H1 (cell line): ENCODE measurements at regions not wholly inside any gene's neighbourhood (a gene's known extent, or its start where the extent isn't known, plus 50 kb on each side); places are given as distances from the start of the nearest gene placed in this dataset.

Experiments used
- CTCF ChIA-PET: fragments of 300-600 bp; sonication (Branson Sonifier 250); formaldehyde crosslinking; loops from one replicate; lab custom pipeline; 2021; ENCODE audit not compliant: partially characterized antibody; lab: Charles Lee
- POLR2A ChIA-PET: fragments of 300-600 bp; sonication (Branson Sonifier 250); formaldehyde crosslinking; loops from one replicate; lab custom pipeline; 2021; ENCODE audit warnings: inconsistent platforms; ENCODE audit not compliant: partially characterized antibody; lab: Charles Lee
- DNase-seq, 2 experiments: peaks; one replicate each; pipeline versions ENCODE4 v3.0.0 to v3.0.0-alpha.2; 2010 to 2022; ENCODE audit warnings: low spot score in 2 of 2, low read depth in 1 of 2, mixed read lengths in 1 of 2
- FAIRE-seq: peaks from 2 replicates; lab custom pipeline; 2011; peaks lifted over from hg19 to GRCh38; lab: Jason Lieb, UNC
- H2AFZ ChIP-seq: 2 replicates; pipeline ENCODE4 v1.8.1; 2012; ENCODE audit warnings: low read length, inconsistent platforms
- H2AK5ac ChIP-seq: 2 replicates; pipeline ENCODE4 v1.6.1; 2013; ENCODE audit warnings: low read depth, low read length
- H2BK120ac ChIP-seq: replicated peaks from 2 replicates; pipeline ENCODE3; 2013; ENCODE audit warnings: low read depth, low read length, inconsistent platforms
- H2BK12ac ChIP-seq: 2 replicates; pipeline ENCODE4 v1.6.1; 2013; ENCODE audit warnings: low read depth, low read length
- H2BK15ac ChIP-seq: 2 replicates; pipeline ENCODE4 v1.6.1; 2013; ENCODE audit warnings: low read length
- H2BK20ac ChIP-seq: 2 replicates; pipeline ENCODE4 v1.6.1; 2013; ENCODE audit warnings: low read length
- H2BK5ac ChIP-seq: 2 replicates; pipeline ENCODE4 v1.6.1; 2013; ENCODE audit warnings: low read depth, low read length
- H3K14ac ChIP-seq: 2 replicates; pipeline ENCODE4 v1.6.1; 2013; ENCODE audit warnings: inconsistent platforms; ENCODE audit not compliant: insufficient read length
- H3K18ac ChIP-seq: 2 replicates; pipeline ENCODE4 v1.6.1; 2013; ENCODE audit warnings: low read length; ENCODE audit errors: extremely low read depth
- H3K23ac ChIP-seq: 2 replicates; pipeline ENCODE4 v1.6.1; 2013; ENCODE audit warnings: inconsistent platforms; ENCODE audit not compliant: insufficient read length
- H3K23me2 ChIP-seq: 2 replicates; pipeline ENCODE4 v1.6.1; 2013; ENCODE audit warnings: low read depth, low read length
- H3K27ac ChIP-seq: 2 replicates; pipeline ENCODE4 v1.6.1; 2011; ENCODE audit warnings: low read depth, low read length, inconsistent platforms
- H3K27me3 ChIP-seq, 4 experiments: replicated peaks in 1 of 4; 1 replicate in 1 of 4; 2 replicates in 3 of 4; pipeline versions ENCODE4 v1.6.1 to v1.8.1; 2011 to 2013; ENCODE audit warnings: low read length in 3 of 4, mild to moderate bottlenecking in 3 of 4, inconsistent platforms in 2 of 4, mixed read lengths in 2 of 4, moderate library complexity in 1 of 4; ENCODE audit not compliant: control insufficient read depth in 3 of 4, insufficient read depth in 3 of 4; ENCODE audit errors: extremely low read depth in 1 of 4
- H3K36me3 ChIP-seq, 4 experiments: 2 replicates each; pipeline versions ENCODE4 v1.6.1 to v1.8.1; 2011 to 2013; ENCODE audit warnings: mild to moderate bottlenecking in 4 of 4, low read length in 3 of 4, moderate library complexity in 2 of 4, control low read depth in 1 of 4, inconsistent platforms in 1 of 4; ENCODE audit not compliant: insufficient read depth in 4 of 4, control insufficient read depth in 2 of 4
- H3K4ac ChIP-seq: replicated peaks from 2 replicates; pipeline ENCODE3; 2013; ENCODE audit warnings: low read length, low read depth, mixed read lengths, inconsistent platforms; ENCODE audit not compliant: insufficient read length
- H3K4me1 ChIP-seq, 4 experiments: replicated peaks in 1 of 4; 1 replicate in 1 of 4; 2 replicates in 3 of 4; pipeline versions ENCODE4 v1.6.1 to v1.8.1; 2011 to 2013; ENCODE audit warnings: low read length in 3 of 4, inconsistent platforms in 2 of 4, mixed read lengths in 1 of 4; ENCODE audit not compliant: insufficient read depth in 4 of 4, control insufficient read depth in 3 of 4
- H3K4me2 ChIP-seq, 2 experiments: 2 replicates each; pipeline versions ENCODE4 v1.6.1 to v1.8.1; 2011 to 2013; ENCODE audit warnings: low read depth in 2 of 2, low read length in 2 of 2, control low read depth in 1 of 2, inconsistent platforms in 1 of 2, mild to moderate bottlenecking in 1 of 2; ENCODE audit not compliant: insufficient read depth in 1 of 2
- H3K4me3 ChIP-seq, 4 experiments: fragments of 200-600, 300-600 bp in 1 of 4; sonication (generic), shearing (Covaris generic), sonication (Bioruptor Twin) in 1 of 4; 2 replicates each; pipeline versions ENCODE4 v1.5.1 to v1.8.1; 2011 to 2016; ENCODE audit warnings: low read length in 4 of 4, low read depth in 3 of 4, control low read depth in 2 of 4, inconsistent platforms in 2 of 4, mild to moderate bottlenecking in 2 of 4, mixed read lengths in 1 of 4, moderate library complexity in 1 of 4; ENCODE audit not compliant: insufficient read depth in 2 of 4; ENCODE audit errors: extremely low read depth in 1 of 4
- H3K56ac ChIP-seq: replicated peaks from 2 replicates; pipeline ENCODE3; 2013; ENCODE audit warnings: low read depth, mild to moderate bottlenecking, mixed read lengths, low read length, inconsistent platforms; ENCODE audit not compliant: insufficient read length
- H3K79me1 ChIP-seq: 2 replicates; pipeline ENCODE4 v1.6.1; 2013; ENCODE audit warnings: low read depth, low read length, control low read depth
- H3K79me2 ChIP-seq, 2 experiments: 2 replicates each; pipeline versions ENCODE4 v1.6.1 to v1.8.1; 2012 to 2013; ENCODE audit warnings: low read length in 2 of 2, mild to moderate bottlenecking in 2 of 2, inconsistent platforms in 1 of 2; ENCODE audit not compliant: insufficient read depth in 2 of 2, control insufficient read depth in 1 of 2
- H3K9ac ChIP-seq, 4 experiments: replicated peaks in 1 of 4; 1 replicate in 1 of 4; 2 replicates in 3 of 4; pipeline versions ENCODE4 v1.6.1 to v1.8.1; 2011 to 2013; ENCODE audit warnings: low read depth in 3 of 4, low read length in 3 of 4, control low read depth in 2 of 4, mild to moderate bottlenecking in 2 of 4, moderate library complexity in 2 of 4, inconsistent platforms in 1 of 4; ENCODE audit errors: extremely low read depth in 1 of 4
- H3K9me3 ChIP-seq, 2 experiments: 2 replicates each; pipeline versions ENCODE4 v1.6.1 to v1.8.1; 2012 to 2013; ENCODE audit warnings: mild to moderate bottlenecking in 2 of 2, moderate library complexity in 2 of 2, control low read depth in 1 of 2, inconsistent platforms in 1 of 2, low read depth in 1 of 2, low read length in 1 of 2, mixed read lengths in 1 of 2; ENCODE audit not compliant: insufficient read depth in 2 of 2
- H4K20me1 ChIP-seq, 2 experiments: replicated peaks in 1 of 2; 2 replicates each; pipeline versions ENCODE3 to v1.8.1; 2011 to 2013; ENCODE audit warnings: inconsistent platforms in 2 of 2, low read length in 2 of 2, mild to moderate bottlenecking in 1 of 2; ENCODE audit not compliant: insufficient read depth in 2 of 2, control insufficient read depth in 1 of 2
- H4K5ac ChIP-seq: 2 replicates; pipeline ENCODE4 v1.6.1; 2013; ENCODE audit warnings: low read length, low read depth, mixed read lengths, inconsistent platforms; ENCODE audit not compliant: insufficient read length
- H4K8ac ChIP-seq: 2 replicates; pipeline ENCODE4 v1.8.0; 2013; ENCODE audit warnings: mild to moderate bottlenecking, moderate library complexity, low read length, inconsistent platforms; ENCODE audit not compliant: insufficient read depth; ENCODE audit errors: extremely low read depth
- H4K91ac ChIP-seq: replicated peaks from 2 replicates; pipeline ENCODE3; 2013; ENCODE audit warnings: low read length, mixed read lengths, inconsistent platforms; ENCODE audit not compliant: insufficient read length
- RNF2 ChIP-seq: fragments of 200-900, 300-1000 bp; sonication (generic); IDR thresholded peaks from 2 replicates; pipeline ENCODE4 v1.7.1; 2016; ENCODE audit warnings: borderline replicate concordance, low read depth, mild to moderate bottlenecking, antibody characterized with exemption, low read length; ENCODE audit not compliant: poor library complexity, severe bottlenecking; ENCODE audit errors: missing control alignments
- WGBS, 2 experiments: shearing (Covaris generic) in 1 of 2; methylation state at CpG; one replicate each; pipeline versions ENCODE4 v1.1.6 to v1.1.7; 2013 to 2015; ENCODE audit warnings: low lambda C conversion rate in 2 of 2, mixed read lengths in 2 of 2, inconsistent platforms in 1 of 2, low coverage in 1 of 2, missing lambda C conversion rate in 1 of 2; ENCODE audit not compliant: insufficient replicate concordance in 2 of 2, insufficient coverage in 1 of 2, insufficient read length in 1 of 2; ENCODE audit errors: extremely low coverage in 1 of 2, missing lambda C conversion rate in 1 of 2; 5-methylcytosine and 5-hydroxymethylcytosine counted together

DNA sequence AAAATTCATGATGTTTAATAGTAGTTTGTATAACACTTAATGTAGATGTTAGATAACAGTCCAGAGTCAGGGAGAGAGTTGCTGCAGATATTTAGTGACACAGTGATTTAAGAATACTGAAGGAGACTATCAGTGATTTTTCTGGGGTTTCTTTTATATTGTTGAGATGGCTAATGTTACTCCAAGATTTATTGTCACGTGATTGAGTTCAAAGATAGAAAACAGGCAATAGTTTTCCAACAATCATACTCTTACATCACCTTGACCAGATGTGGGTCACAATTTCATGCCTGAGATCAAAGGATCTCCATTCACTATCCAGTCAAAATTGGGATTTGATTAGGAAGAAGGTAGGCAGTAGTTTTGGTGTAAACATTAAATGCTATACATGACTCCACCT lies 580.0 kb upstream of the ARRDC3 start:
- 84% methylated on average over 1 of the region's 1 CpG; no CpG with 5 or more reads in 1 of the 2 experiments for WGBS, 2 experiments
- H3K79me2 ChIP-seq: no peaks in the 10 kb centered on the region
- H3K36me3 ChIP-seq: no peaks in the 10 kb centered on the region; a peak in 1 of 8 replicates
- no peak overlapping the region for H4K91ac ChIP-seq
- no peaks in the 10 kb centered on the region for H4K20me1 ChIP-seq
- H2BK5ac ChIP-seq: no peak overlapping the region
- no peak overlapping the region for H4K8ac ChIP-seq
- DNase-seq (no peak), FAIRE-seq (no peak)
- no peak overlapping the region for H2BK15ac ChIP-seq
- H2BK12ac ChIP-seq: no peak overlapping the region
- no peaks in the 10 kb centered on the region for H3K4me1 ChIP-seq
- peaks cover 0 to 6% of the 10 kb centered on the region in 2 experiments; a peak in 1 of 4 replicates for H3K9me3 ChIP-seq
- POLR2A ChIA-PET: no interaction called here
- H4K5ac ChIP-seq: no peak overlapping the region
- H3K23me2 ChIP-seq: no peaks in the 10 kb centered on the region; the same call in 1 of the 2 replicates
- no peak overlapping the region for H3K4me3 ChIP-seq
- no peak overlapping the region for H3K9ac ChIP-seq
- H3K14ac ChIP-seq: no peak overlapping the region
- no peak overlapping the region for H3K23ac ChIP-seq
- no peak overlapping the region for H2AK5ac ChIP-seq
- no peak overlapping the region for H2AFZ ChIP-seq
- no peak overlapping the region for H3K27ac ChIP-seq
- no peak overlapping the region for H3K56ac ChIP-seq
- H3K79me1 ChIP-seq: no peaks in the 10 kb centered on the region
- no peak overlapping the region for H2BK120ac ChIP-seq
- TF ChIP-seq RNF2: no peak
- TF ChIP-seq, all 59 proteins: peak for 0
- H2BK20ac ChIP-seq: no peak overlapping the region
- CTCF ChIA-PET: interaction anchor here (1.0 kb wide), 1 partner anchor 320 kb away, joined by 3 read pairs; no protein-coding TSS in a partner anchor
- no peaks in the 10 kb centered on the region for H3K27me3 ChIP-seq
- no peak overlapping the region for H3K4me2 ChIP-seq
- H3K18ac ChIP-seq: no peak overlapping the region
- H3K4ac ChIP-seq: no peak overlapping the region
